Psoas muscle (tissue), 7 donors: ENCODE measurements at regions not wholly inside any gene's neighbourhood (a gene's known extent, or its start where the extent isn't known, plus 50 kb on each side); places are given as distances from the start of the nearest gene placed in this dataset.

ENCODE experiments used
- ATAC-seq, 4 donors: fragments of 200-7000 bp; cut with Tn5 transposase; one replicate each; pipeline ENCODE4 v1.9.1; 2020; ENCODE audit warnings: moderate library complexity in 3 of 4, mild to moderate bottlenecking in 2 of 4
- DNase-seq, 2 donors: peaks; one replicate each; pipeline ENCODE4 v3.0.0-alpha.2; 2020
- H3K27ac ChIP-seq: fragments of 200-600 bp; one replicate; pipeline ENCODE4 v1.8.0; 2022
- H3K27me3 ChIP-seq, 3 donors: fragments of 200-600 bp in 1 of 3; one replicate each; pipeline versions ENCODE4 v1.6.1 to v1.8.0; 2013 to 2022; ENCODE audit warnings: low read length in 2 of 3, mild to moderate bottlenecking in 2 of 3, moderate library complexity in 1 of 3; ENCODE audit not compliant: insufficient read depth in 3 of 3
- H3K36me3 ChIP-seq, 2 donors: fragments of 200-600 bp in 1 of 2; one replicate each; pipeline versions ENCODE4 v1.6.1 to v1.8.0; 2013 to 2022; ENCODE audit warnings: low read depth in 1 of 2, mild to moderate bottlenecking in 1 of 2, moderate library complexity in 1 of 2; ENCODE audit not compliant: insufficient read depth in 1 of 2
- H3K4me1 ChIP-seq: fragments of 200-600 bp; one replicate; pipeline ENCODE4 v1.8.0; 2022
- H3K4me3 ChIP-seq: fragments of 200-600 bp; one replicate; pipeline ENCODE4 v1.8.0; 2022; ENCODE audit warnings: mild to moderate bottlenecking
- H3K9me3 ChIP-seq: fragments of 200-600 bp; one replicate; pipeline ENCODE4 v1.8.0; 2022
- CTCF ChIP-seq: fragments of 200-600 bp; IDR thresholded peaks from one replicate; pipeline ENCODE4 v1.8.0; 2022; ENCODE audit warnings: antibody characterized with exemption
- WGBS, 3 donors: extraction: QIAGEN DNeasy Blood & Tissue Kit; methylation state at CpG; one replicate each; pipeline versions ENCODE4 v1.1.6 to v1.1.7; 2013; 5-methylcytosine and 5-hydroxymethylcytosine counted together
- intact Hi-C, 2 donors: fragments of 100-400 bp; cut with DNase I; formaldehyde crosslinking; loops; one replicate each; pipeline versions ENCODE4 v1.11.0 to v1.14.2; 2022
- donor health status: healthy with polysubstance abuse.
- donor health status: DM: no; HTN: no; CAD: no; lungs with moderate emphysema.
- donor health status: Bipolar disorder and iron deficiency.
- donor health status: healthy.
- donor health status: DM: yes; HTN: yes; CAD: no.
- donor health status: DM: no; HTN: no; CAD: no.
- donor health status: DM: yes; HTN: yes; CAD: no.

- no peak overlapping the region for H3K27ac ChIP-seq
- H3K4me1 ChIP-seq, result peaks cover 6% of the 10 kb centered on the region
- ATAC-seq (no peak), DNase-seq (no peak)
- no peak overlapping the region for H3K4me3 ChIP-seq
- intact Hi-C loops, result no loop called here
- H3K9me3 ChIP-seq, result no peaks in the 10 kb centered on the region
- H3K36me3 ChIP-seq, result no peaks in the 10 kb centered on the region
- H3K27me3 ChIP-seq, result no peaks in the 10 kb centered on the region
- no peak for TF ChIP-seq CTCF
- WGBS, 3 donors, result 76 to 86% (median 78%) methylated on average over 5 of the region's 5 CpGs
Observed at GRCh38 chr6:16844183-16844582, 82.9 kb upstream of the ATXN1 start.

GRCh38 chr6:16842676-16843075 is 81.4 kb upstream of the ATXN1 start:
- DNase-seq, result no peak
- H3K4me3 ChIP-seq, result no peak overlapping the region
- H3K36me3 ChIP-seq, result no peaks in the 10 kb centered on the region
- no peak overlapping the region for H3K27ac ChIP-seq
- ATAC-seq, result no peak
- intact Hi-C loops, result no loop called here
- TF ChIP-seq CTCF, result no peak
- no peaks in the 10 kb centered on the region for H3K4me1 ChIP-seq
- 96 to 99% (median 98%) methylated on average over 4 of the region's 4 CpGs for WGBS, 3 donors
- no peaks in the 10 kb centered on the region for H3K27me3 ChIP-seq
- no peaks in the 10 kb centered on the region for H3K9me3 ChIP-seq

- ATAC-seq, result no peak
Observed at GRCh38 chr6:16841241-16841640, 80.0 kb upstream of the ATXN1 start.

DNA sequence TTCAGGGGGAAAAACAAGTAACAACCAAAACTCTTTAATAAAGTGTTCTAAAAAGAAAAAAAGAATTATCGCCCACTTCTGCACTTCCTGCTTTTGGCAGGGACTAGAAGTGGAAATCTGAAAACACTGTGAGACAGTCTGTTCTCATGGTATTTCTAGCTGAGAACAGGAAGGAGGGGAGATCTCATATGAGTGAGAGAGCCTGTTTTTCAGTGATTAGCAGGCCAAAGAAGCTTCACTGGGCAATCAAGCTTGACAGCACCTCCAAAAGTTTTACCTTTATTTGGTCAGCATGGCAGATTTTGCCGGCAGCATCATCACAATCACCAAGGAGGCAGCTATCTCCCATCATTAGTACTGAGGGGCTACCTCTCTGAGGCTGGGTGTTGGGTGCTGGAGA is 79.5 kb upstream of the ATXN1 start:
- ATAC-seq (no peak), DNase-seq (no peak)
- H3K9me3 ChIP-seq, result no peaks in the 10 kb centered on the region
- no peak overlapping the region for H3K27ac ChIP-seq
- intact Hi-C loops, result no loop called here
- no peak overlapping the region for H3K4me3 ChIP-seq
- 78 to 86% (median 81%) methylated on average over 2 of the region's 2 CpGs for WGBS, 3 donors
- no peaks in the 10 kb centered on the region for H3K36me3 ChIP-seq
- H3K4me1 ChIP-seq, result no peaks in the 10 kb centered on the region
- no peaks in the 10 kb centered on the region for H3K27me3 ChIP-seq
- no peak for TF ChIP-seq CTCF

More at GRCh38 chr6:16841241-16841640, 80.0 kb upstream of the ATXN1 start:
- H3K4me1 ChIP-seq, result no peaks in the 10 kb centered on the region
- TF ChIP-seq CTCF, result no peak
- no peak overlapping the region for H3K27ac ChIP-seq
- no peaks in the 10 kb centered on the region for H3K27me3 ChIP-seq
- WGBS, 3 donors, result 85 to 94% (median 88%) methylated on average over 7 of the region's 7 CpGs
- no peak overlapping the region for H3K4me3 ChIP-seq
- H3K36me3 ChIP-seq, result no peaks in the 10 kb centered on the region
- intact Hi-C loops, result no loop called here
- no peaks in the 10 kb centered on the region for H3K9me3 ChIP-seq
- DNase-seq, result no peak

- 54 to 68% (median 60%) methylated on average over 3 of the region's 3 CpGs for WGBS, 3 donors
- intact Hi-C loops, result no loop called here
- Histone ChIP-seq H3K27ac (no peak overlapping the region), H3K27me3 (no peaks in the 10 kb centered on the region), H3K4me3 (no peak overlapping the region), H3K9me3 (no peaks in the 10 kb centered on the region), H3K4me1 (no peaks in the 10 kb centered on the region), H3K36me3 (no peaks in the 10 kb centered on the region)
- no peak for TF ChIP-seq CTCF
- DNase-seq, result no peak
- no peak for ATAC-seq
Observed at GRCh38 chr6:16840291-16840690, 79.0 kb upstream of the ATXN1 start.
